Astrocyte of the cerebellum (primary cell): ENCODE measurements at regions not wholly inside any gene's neighbourhood (a gene's known extent, or its start where the extent isn't known, plus 50 kb on each side); places are given as distances from the start of the nearest gene placed in this dataset.

Experiments used
- DNase-seq: peaks from one replicate; pipeline ENCODE4 v3.0.0-alpha.2; 2011; ENCODE audit warnings: low read depth
- H3K4me3 ChIP-seq: 2 replicates; pipeline ENCODE4 v1.5.1; 2011; ENCODE audit warnings: mild to moderate bottlenecking, low read depth, low read length, moderate library complexity
- in situ Hi-C: cut with HindIII; loops from 2 replicates; pipeline ENCODE4 v1.10.0; 2017; ENCODE audit warnings: low sequenced_read_pairs
- TF ChIP-seq, protein P1 (sequence below): IDR thresholded peaks from 2 replicates; pipeline ENCODE4 v1.5.1; 2012; ENCODE audit warnings: low read length, low read depth, moderate library complexity, mild to moderate bottlenecking; ENCODE audit errors: missing control alignments

DNA sequence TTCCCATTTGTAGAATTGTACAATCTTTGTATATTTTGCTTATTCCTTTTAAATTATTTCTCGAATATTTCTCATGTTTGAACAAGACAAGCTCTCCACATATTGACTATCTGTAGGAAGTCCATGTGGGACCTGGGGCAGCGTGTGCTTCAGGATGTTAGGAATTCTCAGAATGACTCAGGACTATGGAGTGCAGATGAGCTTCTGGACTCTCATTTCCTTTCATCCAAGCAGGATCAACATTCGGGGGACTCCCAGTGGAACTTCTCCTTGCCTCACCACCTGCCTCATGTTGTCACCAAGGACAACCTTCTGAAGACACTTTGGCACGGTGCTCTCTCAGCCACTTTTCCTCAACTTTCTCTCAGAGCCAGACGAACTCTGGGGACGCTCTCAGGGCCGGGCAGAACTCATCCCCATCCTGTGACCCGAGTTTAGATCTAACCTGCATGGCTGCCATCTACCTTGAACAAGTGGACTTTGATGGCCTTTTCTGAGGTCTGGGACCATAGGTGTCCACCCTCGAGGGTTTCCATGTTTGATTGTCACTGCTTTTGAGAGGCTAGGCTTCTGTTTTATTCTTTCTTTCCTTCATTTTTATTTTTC, 441.7 kb downstream of the IRS2 start:
- in situ Hi-C loops: no loop called here
- no peak for DNase-seq
- TF ChIP-seq, protein P1, sequence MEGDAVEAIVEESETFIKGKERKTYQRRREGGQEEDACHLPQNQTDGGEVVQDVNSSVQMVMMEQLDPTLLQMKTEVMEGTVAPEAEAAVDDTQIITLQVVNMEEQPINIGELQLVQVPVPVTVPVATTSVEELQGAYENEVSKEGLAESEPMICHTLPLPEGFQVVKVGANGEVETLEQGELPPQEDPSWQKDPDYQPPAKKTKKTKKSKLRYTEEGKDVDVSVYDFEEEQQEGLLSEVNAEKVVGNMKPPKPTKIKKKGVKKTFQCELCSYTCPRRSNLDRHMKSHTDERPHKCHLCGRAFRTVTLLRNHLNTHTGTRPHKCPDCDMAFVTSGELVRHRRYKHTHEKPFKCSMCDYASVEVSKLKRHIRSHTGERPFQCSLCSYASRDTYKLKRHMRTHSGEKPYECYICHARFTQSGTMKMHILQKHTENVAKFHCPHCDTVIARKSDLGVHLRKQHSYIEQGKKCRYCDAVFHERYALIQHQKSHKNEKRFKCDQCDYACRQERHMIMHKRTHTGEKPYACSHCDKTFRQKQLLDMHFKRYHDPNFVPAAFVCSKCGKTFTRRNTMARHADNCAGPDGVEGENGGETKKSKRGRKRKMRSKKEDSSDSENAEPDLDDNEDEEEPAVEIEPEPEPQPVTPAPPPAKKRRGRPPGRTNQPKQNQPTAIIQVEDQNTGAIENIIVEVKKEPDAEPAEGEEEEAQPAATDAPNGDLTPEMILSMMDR: no peak
- no peak overlapping the region for H3K4me3 ChIP-seq

DNA sequence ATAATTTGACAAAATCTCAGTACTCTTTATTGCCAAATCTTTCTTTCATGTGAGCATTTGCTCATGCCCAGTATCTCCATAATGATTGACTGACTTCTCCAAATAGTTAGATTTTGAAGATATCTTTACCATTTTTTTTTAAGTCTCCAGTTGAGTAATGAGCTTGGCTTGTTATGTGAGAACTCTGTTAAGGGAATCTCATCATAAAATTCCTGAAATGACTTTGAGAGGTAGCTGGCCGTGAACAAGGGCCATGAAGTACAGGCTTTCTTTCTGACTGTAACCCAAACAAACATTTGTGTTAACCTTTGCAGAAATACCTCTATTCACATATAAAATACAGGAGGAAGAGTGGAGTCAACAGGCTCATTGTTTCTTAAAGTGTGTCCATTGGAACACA, 449.7 kb downstream of the IRS2 start:
- no peak overlapping the region for H3K4me3 ChIP-seq
- in situ Hi-C loops: no loop called here
- TF ChIP-seq, protein P1: no peak
- DNase-seq: peak; percentile 64

DNA sequence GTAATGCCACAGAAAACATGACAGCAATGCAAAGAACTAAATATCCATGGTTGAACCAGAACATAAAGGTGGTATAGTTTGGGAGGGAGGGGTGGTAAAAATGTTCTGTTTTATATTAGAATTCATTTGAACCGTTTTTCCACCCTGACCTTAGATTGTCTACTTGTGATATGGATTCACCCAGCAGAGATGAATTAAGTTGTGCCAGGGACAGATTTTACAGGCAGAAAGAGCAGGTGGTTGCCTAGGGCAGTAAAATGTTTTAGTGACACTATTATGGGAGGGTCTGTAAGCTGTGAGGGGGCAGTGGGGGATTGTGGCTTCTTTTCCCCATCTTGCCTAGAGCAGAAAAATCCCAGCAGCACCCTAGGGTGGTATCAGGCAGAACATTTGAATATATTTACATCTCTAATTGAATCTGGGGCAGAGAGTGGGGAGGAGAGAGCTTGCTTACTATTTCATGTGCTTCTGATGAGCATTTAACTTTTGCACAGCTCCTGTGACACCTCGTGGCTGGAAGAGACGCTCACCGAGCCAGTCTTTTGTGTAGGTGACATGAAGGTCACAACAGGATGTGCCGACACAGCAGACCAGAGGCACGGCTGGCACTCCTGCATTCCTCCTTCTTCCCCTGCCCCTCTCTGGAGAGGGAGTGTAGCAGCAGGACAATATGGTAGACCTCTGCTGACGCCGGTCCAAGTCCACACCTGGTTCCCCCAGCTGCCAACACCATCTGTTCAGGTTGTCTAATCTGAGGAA, 452.3 kb downstream of the IRS2 start:
- no peak for DNase-seq
- in situ Hi-C loops: no loop called here
- TF ChIP-seq, protein P1: no peak
- H3K4me3 ChIP-seq: no peak overlapping the region

DNA sequence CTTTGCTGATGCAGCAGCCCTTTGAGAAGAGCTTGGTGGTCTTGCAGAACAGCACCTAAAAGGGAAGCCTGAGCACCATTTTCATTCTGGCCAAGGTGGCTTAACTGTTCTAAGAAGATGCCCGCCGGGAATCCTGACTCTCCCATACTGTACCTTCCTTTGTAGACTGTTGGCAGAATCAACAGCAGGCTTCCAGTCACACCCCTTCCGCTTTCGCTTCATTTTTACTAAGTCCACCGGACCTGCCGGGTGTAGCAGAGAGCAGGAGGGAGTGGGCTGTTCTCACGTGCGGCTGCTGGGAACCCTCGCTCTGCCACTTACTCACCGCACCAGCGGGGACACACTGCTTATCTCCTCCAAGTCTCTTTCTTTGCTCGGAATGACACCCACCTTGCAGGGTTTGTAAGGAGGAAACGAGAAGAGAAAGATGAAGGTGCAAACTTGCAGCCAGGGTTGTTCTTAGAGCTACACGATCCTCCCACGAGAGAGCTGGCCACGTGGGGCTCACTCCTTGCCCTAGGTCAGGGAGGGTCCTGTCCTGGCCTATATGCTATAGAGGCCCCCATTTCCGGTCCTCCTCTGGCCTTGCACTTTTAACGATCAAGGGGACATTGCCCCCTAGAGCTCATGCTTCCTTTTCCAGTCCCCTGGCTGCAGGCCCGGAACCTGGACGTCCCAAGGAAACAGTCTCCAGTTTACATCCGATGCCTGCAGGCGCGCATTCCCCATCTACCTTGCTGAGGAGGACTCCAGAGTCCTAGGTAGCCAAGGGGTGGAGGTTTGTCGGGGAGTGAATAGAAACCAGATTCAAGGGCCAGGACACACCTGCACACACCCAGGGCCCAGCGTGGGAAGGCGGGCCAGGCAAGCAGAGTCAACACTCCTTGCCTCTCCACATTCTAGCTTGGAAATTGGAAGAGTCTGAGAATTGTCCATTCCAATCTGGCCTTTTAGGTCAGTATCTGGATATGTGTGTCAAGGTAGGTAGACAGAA, 453.6 kb downstream of the IRS2 start:
- no peak for DNase-seq
- no peak overlapping the region for H3K4me3 ChIP-seq
- TF ChIP-seq, protein P1: no peak
- in situ Hi-C loops: no loop called here

DNA sequence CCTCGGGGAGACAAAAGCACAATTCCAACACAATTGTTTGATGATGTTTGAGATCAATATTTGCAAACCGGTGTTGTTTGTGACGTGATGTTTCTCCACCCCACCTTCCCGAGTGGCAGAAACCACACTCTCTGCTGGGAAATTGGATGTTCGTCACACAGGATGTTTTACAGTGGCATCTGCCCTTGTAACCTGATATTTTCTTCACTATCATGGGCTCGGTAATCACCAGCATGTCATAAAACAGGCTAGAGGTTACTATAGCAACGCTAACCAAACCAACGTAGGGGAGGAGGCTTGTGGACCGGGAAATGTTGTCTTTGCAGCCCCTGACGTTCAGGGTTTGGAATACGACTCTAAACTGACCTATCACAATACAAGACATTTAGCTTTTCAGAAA, 454.5 kb downstream of the IRS2 start:
- in situ Hi-C loops: no loop called here
- H3K4me3 ChIP-seq: no peak overlapping the region
- TF ChIP-seq, protein P1: no peak
- DNase-seq: peak; percentile 32

DNA sequence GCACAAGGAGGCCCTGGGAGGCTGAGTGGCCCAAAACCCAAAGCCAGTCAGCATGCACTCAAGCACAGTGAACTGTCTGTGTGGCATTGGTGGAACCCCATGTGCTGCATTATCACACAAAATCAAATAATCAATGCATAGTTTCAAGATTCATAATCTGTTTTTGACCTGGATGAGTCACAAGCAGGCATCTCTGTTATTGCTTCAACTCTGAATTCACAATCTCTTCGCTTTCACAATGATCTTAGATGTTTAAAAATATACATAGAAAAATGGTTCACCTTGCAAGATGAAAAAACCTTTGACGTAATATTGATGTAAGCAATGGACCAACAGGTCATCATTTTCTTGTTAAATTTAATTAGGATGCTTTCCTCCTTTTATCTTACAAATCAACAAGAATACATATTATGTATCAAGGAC, 455.4 kb downstream of the IRS2 start:
- TF ChIP-seq, protein P1: no peak
- in situ Hi-C loops: no loop called here
- DNase-seq: no peak
- no peak overlapping the region for H3K4me3 ChIP-seq
